A673 (cell line): ENCODE measurements at regions not wholly inside any gene's neighbourhood (a gene's known extent, or its start where the extent isn't known, plus 50 kb on each side); places are given as distances from the start of the nearest gene placed in this dataset.
"Not testable (repeated sequence)": the region's sequence is repeated elsewhere in the genome, so short reads cannot be mapped to it uniquely, and the experiment has no call there.

Source experiments
- CTCF ChIP-seq: fragments of 300-800, 200-600 bp; sonication (generic); conservative IDR thresholded peaks from 2 replicates; pipeline ENCODE4 v1.5.1; 2017; ENCODE audit warnings: low read depth, mild to moderate bottlenecking, antibody characterized with exemption, low read length, moderate library complexity, mixed read lengths
- EZH2 ChIP-seq: fragments of 200-600 bp; sonication (generic); IDR thresholded peaks from 2 replicates; pipeline ENCODE4 v1.6.1; 2017; ENCODE audit warnings: borderline replicate concordance, low read depth, mild to moderate bottlenecking, mixed read lengths, antibody characterized with exemption, low read length; ENCODE audit not compliant: poor library complexity, severe bottlenecking

- TF ChIP-seq EZH2, CTCF: not testable (repeated sequence)
These were observed 522.4 kb upstream of the LINC00305 start for GRCh38 chr18:64671293-64671692.
